ENCODE measurements at regions not wholly inside any gene's neighbourhood (a gene's known extent, or its start where the extent isn't known, plus 50 kb on each side); places are given as distances from the start of the nearest gene placed in this dataset.
"Not testable (repeated sequence)": the region's sequence is repeated elsewhere in the genome, so short reads cannot be mapped to it uniquely, and the experiment has no call there.

DNA sequence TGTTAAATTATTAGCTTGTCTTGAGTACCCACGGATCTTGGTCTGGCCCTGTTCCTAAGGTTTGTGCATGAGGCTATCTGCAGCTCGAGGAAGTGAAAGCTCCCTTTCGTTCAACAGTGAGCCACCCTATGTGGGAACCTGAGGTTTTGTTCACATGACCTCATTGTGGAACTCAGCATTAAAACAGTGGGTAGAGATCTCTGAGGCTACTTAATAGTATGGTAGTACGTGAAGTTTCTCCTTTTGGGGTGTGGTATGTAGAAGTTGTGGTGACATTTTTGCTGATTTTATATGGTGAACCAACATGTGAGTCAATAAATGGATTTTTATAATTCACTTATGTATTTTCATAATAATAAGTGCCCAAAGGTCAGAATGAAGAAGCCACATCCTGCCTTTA, 252.7 kb upstream of the FERD3L start:
- DNase-seq (ENCODE audit: extremely low spot score, insufficient read length, low read depth), result no peak
- peak; percentile 36 for FAIRE-seq

DNA sequence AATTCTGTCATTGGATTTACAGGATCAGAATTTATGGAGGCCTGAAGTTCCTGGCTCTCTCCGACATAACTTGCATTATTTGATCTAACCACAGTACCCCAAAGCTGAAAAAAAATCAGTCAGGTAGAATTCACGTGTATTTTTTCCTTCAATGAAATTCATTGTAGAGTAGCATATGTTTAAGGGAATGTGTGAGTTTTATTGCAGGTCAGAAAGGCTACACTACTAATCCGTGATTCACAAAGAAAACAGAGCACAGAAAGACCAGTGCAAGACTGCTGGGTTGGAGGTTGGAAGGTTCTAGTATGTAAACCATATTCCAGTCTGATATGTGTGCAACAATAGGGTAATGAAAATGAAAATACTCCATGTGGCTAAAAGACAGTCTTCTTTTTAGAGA, 247.0 kb upstream of the FERD3L start:
- DNase-seq (ENCODE audit: extremely low spot score, insufficient read length, low read depth) (no peak), FAIRE-seq (no peak)

DNA sequence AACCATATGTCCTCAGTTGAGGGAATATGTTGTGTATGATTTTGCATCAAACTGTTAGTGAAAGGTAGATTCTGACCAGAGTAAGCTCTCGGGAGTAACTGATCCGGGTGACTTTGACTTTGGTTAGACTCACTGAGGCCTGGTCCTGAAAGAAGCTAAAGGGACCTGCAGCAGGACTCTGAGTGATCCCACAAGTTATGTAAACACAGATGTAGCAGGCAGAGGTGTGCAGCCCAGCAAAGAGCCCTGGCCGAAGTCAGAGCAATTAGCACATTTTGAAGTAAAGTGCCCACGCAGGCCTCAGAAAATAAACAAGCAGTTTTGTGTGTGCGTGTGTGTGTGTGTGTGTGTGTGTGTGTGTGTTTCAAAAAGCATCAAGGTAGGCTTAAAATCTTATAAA, 245.6 kb upstream of the FERD3L start:
- DNase-seq (ENCODE audit: extremely low spot score, insufficient read length, low read depth), result no peak
- no peak for FAIRE-seq

DNA sequence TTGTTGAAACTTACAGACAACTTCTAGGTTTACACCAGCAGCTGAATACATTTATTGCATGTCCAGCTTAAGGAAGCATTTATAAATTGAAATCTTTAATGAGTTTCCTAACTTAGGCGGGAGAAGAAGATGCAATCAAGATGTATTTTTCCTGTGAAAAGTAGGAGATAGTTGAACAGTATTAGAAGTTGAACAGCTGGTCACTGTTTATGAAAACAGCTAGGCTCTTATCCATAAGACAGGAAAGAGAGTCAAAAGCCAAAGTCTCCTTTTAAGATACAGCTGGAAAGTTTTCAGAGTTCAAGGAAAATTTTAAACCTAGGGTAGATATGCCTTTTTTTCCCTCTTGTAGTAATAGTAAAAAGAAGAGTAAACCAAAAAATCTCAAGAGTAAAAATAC, 236.1 kb upstream of the FERD3L start:
- no peak for FAIRE-seq
- no peak for DNase-seq (ENCODE audit: extremely low spot score, insufficient read length, low read depth)

DNA sequence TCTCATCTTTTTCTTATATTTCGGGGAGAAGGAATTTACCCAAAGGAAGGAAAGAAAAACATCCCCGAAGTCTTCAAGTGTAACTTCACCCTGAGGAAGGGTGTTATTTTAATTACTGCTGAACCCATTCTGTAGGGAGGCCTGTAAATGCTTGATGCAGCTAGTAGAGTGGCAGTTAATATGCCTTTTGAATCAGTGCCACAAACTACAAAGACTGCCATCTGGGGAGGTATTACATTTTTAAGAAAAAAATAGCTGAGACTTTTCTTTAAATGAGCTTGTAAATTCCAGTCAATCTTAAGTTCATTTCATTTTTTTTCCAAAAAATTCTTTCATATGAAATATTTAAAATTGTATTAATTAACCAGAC, 233.1 kb upstream of the FERD3L start:
- no peak for FAIRE-seq
- DNase-seq (ENCODE audit: extremely low spot score, insufficient read length, low read depth), result no peak

DNA sequence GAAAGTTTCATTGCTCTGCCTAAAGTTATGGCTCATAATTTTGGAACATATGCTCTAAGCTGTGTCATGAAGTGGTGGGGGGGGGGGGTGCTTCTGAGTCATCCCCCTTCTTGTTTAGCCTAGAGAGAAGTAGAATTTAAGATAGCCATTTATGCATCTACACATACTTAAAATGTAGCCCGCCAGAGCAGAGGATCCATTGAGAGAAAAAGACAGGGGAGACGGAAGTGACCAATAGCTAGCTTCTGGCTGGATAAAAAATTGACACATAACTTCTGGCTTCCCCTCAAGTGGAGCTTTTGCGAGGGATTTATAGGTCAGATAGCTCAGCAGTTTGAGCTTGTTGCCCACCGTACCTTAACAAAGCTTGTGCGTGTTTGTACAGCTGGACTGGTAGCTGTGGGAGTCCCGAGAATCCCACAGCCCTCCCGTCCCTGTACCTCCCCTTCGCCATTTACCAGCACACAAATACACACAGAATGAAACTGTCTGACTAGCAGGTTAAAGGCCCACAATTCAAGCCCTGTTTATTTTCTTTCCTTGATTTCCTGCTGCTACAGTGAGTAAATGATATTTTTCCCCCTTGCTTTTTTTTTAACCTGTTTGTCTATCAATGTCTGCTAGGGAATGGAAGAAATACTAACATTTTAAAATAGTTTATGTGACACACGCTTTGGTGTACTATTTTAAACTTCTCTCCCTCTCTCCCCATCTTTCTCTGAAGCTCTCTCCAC, 232.6 kb upstream of the FERD3L start:
- no peak for DNase-seq (ENCODE audit: extremely low spot score, insufficient read length, low read depth)
- no peak for FAIRE-seq

DNA sequence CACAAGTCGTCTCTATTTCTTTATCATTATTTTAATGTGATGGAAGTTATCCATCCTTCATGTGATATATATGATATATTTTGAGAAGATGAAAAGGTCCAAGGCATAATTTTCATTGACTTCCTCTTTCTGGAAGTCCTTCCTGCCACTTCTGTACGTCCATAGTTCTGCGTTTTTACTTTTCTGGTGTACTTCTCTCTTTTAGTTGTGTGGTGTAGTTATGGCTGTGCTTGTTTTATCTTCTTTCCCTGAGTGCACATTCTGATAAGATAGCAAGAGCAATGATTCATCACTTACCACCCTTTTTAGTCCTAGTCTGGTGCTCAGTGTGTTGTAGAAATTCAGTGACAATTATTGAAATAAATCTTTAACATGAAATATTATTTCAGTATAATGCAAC, 231.3 kb upstream of the FERD3L start:
- DNase-seq (ENCODE audit: extremely low spot score, insufficient read length, low read depth), result no peak
- no peak for FAIRE-seq

DNA sequence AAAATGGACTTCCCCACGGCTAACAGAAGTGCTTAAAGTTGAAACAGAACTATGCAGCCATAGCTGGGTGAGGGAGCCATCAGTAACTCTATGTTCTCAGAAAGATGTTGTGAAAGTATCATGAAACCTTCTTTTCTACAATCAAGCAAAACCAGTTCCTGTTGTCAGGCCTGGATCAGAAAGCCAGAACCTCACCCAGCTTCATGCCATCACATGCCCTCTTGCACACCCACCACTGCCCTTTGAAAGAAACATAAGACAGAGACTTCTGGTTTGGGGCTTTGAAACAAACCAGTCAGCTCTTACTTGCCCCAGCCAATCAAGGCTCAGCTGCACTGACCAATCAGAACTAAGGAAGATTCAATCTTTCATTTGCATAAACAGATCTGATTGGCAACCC, 230.8 kb upstream of the FERD3L start:
- DNase-seq (ENCODE audit: extremely low spot score, insufficient read length, low read depth), result no peak
- no peak for FAIRE-seq

DNA sequence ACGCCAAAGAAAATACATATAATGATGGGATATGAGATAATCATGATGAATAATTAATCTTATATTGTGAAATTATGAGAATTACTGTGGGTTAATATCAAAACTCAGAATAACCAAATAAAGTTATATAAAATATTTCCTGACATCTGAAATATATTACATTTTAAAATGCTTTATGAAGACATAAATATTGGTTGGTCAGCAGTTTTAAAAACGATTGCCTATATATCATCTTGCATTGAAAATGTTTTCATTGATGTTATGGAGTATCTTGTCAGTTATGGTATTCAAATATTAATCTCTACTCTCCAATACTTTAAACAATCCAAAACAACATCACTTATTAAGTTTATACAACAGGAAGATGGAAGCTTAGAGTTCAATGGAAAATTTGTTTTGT, 228.1 kb upstream of the FERD3L start:
- FAIRE-seq (no peak), DNase-seq (ENCODE audit: extremely low spot score, insufficient read length, low read depth) (no peak)

DNA sequence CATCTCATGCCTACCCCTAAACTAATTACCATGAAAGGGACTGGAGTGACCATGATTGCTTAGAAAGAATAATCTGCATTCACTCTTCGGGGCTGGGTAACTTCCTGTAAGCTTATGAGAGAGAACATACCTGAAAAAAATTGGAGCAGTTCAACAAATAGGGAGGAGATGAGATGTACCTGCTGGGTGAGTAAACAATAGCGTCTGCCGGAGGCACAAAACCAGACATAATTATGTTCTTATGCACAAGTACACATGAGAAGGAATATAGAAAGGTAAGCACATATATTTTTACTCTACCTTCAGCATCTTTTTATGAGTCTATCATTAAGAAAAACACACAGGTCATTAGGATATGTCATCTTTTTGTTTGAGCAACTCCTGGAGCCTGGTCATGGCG, 224.6 kb upstream of the FERD3L start:
- FAIRE-seq, result no peak
- DNase-seq (ENCODE audit: extremely low spot score, insufficient read length, low read depth), result no peak

DNA sequence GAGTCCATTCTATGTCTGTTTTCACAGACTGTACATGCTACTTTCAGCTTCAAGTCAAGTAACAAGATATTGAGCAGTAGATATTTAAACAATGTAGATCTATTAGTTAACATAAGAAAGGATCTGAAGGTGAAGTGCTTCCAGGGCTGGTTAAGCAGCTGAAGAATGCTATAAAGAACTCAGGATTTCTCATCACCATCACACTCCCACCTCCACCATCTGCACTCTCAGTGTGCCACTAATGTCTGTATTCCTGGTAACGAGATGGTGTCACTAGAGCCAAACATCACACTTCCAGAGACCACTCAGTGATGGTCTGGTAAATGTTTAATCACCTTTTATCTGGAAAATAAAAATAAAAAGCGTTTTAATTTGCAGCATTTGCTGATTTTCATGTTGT, 224.0 kb upstream of the FERD3L start:
- DNase-seq (ENCODE audit: extremely low spot score, insufficient read length, low read depth), result no peak
- FAIRE-seq, result no peak

DNA sequence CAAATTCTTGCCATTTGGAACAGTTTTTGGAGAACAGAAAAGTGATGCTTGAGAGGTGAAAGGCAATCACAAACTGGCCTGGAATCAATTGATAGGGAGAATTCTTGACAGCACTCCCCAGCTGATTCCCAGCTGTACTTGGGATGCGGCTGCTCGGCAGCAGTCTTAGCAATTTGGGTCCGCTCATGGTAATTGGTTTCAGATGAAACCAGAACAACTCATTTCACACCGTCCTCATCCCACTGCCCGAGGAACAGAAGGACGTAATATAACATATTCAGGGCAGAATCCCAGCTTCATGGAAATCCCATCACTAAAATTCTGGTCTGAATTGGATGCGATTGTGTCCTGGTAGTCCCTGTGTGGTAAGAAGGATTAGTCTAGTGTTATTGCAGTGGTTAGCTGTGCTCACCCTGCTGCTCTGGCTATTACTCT, 223.3 kb upstream of the FERD3L start:
- no peak for FAIRE-seq
- no peak for DNase-seq (ENCODE audit: extremely low spot score, insufficient read length, low read depth)

DNA sequence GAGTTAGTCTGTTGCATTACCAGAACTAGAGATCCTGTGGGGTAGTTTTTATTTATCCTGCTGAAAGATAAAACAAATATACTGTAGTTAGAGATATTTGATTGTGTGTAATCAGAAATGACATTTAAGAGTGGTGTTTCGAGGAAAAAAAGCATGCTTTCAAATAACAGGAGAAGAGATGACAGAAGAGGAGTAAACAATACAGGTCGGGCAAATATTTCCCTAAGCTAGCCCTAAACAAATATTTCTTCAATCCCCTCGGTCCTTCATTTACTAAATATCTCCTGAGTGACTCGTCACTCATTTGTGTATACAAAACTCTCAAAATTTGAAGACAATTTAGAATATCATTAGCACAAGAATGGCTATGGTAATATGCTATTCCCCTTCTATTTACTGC, 219.7 kb upstream of the FERD3L start:
- DNase-seq (ENCODE audit: extremely low spot score, insufficient read length, low read depth), result no peak
- no peak for FAIRE-seq

DNA sequence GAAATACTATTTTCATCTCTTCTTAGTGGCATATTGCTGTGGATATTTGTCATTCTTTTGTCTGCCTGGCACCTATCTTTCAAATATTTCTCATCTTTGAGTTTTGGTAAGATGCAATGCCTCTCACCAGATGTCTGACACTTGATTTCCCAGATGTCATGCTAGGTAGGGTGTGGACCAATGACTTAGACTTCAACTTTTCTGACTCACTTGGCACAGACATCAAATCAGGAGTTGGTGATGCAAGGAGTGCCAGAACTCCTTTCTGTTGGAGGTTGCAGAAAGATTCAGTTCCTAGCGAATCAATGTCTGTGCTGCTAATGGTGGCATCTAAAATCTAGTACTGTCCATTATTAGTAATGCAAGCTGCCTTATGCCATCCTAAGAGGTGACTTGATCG, 216.9 kb upstream of the FERD3L start:
- DNase-seq (ENCODE audit: extremely low spot score, insufficient read length, low read depth) (no peak), FAIRE-seq (no peak)

DNA sequence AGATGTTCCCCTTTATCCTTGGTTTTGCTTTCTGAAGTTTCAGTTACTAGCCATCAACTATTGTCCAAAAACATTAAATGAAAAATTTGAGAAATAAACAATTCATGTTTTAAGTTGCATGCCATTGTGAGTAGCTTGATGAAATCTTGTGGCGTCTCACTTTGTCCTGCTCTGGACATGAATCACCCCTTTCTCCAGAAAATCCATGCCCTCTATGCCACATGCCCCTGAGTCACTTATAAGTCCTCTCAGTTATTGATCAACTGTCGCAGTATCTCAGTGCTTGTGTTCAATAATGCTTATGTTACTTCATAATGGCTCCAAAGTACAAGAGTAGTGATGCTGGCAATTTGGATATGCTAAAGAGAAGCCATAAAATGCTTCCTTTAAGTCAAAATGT, 208.0 kb upstream of the FERD3L start:
- DNase-seq (ENCODE audit: extremely low spot score, insufficient read length, low read depth) (no peak), FAIRE-seq (no peak)

DNA sequence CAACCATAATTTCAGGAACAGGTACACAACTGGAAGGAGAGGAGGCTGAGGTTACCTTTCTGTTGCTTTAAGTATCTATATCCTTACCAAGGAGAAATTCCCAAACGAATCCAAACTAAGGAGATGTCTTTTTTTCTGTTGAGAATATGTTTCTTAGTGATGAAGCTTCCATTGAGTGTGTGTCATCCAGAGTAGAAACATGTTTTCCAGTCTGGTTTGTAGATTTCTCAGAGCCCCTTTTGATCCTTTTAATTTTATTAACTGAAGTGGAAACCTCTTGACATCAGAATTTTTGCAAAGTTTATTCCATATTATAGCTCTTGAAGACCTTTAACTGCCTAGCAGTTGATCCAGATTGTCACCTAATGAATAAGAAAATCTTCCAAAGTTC, 207.1 kb upstream of the FERD3L start:
- FAIRE-seq, result no peak
- DNase-seq (ENCODE audit: extremely low spot score, insufficient read length, low read depth), result no peak

DNA sequence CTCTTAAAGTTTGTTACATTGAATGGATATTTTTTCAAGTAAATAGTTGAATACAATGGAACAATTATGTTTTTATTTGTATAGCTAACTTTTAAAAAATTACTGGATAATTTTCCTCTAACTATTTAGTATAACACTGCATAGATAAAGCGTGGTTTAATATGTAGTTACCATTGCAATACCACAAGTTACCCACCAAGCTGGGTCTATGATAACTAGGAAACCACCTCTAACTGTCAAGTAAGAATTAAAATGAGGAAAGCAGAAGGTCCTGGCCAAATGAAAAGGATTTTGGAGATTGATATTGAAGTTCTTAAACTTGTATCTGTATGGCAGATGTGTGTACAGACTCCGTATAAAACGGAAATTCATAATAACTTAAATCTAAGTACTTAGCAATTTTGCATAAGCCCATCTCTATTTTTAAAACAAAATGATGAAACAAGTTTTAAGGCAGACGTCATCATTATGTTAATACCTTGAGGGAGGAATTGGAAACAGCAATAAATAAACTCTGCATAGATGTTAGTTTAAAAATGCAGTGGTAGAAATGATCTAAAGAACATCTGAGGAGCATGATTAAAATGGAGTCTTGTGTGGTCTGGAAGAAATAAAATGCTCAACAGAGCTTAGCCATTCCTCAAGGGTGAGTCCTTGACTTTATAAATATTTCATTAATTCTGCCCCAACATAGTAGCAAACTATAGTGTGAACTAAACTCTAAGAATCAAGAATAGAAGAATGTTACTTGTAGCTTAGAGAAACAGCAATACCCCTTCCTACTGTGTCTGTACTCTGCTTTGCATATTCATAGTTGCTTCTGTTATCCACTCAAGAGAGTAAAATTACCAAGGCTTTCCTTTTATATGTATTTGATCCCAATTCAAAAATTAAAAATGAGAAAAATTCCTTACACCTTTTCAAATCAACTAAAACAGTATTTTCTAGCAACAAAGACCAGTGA, 206.4 kb upstream of the FERD3L start:
- FAIRE-seq (no peak), DNase-seq (ENCODE audit: extremely low spot score, insufficient read length, low read depth) (no peak)

DNA sequence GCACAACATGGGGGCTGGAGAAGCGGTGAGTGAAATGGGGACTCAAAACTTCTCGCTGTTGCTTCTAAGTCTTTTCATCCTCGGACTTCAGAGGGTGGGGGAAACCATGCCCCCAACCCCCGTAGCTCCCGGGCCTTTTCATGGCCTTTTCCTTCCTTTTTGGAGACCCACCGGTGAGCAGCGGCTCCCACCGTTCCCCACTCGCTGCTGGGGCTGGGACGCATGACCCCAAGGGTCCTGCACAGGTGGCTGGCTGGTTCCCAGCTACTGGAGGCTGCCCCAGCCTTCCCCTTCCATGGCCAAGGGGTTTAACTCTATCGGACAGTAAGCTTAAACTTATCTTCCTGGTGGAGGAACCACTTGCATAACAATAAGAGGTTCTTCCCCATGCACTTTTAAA, 194.3 kb upstream of the FERD3L start:
- no peak for DNase-seq (ENCODE audit: extremely low spot score, insufficient read length, low read depth)
- no peak for FAIRE-seq

DNA sequence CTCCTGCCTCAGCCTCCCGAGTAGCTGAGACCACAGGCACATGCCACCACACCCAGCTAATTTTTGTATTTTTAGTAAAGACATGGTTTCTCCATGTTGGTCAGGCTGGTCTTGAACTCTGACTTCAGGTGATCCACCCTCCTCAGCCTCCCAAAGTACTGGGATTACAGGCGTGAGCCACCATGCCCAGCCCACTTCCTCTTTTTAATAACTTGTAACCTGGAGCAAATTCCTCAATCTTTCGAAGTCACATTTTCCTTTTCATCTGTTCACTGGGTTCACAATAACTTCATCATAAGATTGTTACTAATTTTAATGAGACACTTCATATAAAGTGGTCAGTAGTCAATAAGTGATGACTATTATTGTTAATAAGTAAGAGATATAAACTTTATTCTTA, 193.3 kb upstream of the FERD3L start:
- DNase-seq (ENCODE audit: extremely low spot score, insufficient read length, low read depth); FAIRE-seq: not testable (repeated sequence)

DNA sequence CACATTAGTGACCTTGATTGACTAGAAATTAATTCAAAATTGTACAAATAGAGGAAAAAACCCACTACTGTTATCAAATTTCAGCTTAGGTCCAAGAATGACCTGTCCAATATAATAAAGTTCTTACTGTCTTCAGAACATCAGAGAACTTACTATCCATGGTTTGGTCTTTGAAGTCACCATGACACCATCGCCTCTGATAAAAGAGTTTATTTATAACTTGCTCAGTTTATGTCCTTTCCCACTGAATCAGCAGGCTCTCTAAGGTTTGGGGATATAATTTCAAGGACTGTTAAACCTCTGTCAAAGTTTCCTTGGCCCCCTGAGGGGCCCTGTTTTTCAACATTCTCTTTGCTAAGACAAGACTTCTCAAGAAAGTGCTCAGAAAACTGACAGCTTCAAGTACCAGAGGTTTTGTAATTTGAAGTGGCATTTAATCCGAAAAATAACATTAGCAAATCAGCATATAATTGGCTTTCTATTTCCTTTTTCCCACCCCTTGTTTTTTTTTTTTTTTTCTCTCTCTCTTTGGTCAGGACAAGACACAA, 191.7 kb upstream of the FERD3L start:
- FAIRE-seq, result no peak
- no peak for DNase-seq (ENCODE audit: extremely low spot score, insufficient read length, low read depth)

DNA sequence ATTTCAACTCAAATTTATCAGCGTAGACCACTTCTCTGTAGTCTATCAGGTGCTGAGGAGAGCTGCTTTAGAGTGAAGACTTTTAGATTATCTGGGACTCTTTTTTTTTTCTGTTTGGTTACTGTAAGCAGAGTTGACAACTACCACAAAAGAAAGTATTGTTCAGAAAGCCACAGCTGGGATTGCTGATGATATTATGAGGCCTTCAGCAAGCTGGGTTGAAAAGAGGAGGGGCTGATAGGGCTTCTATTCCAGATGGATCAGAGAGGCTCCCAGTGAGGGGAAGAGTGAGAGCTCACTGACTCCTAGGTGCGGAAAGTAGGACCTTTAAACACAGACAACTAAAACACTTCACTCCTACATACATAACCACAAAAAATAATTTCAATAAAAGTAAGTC, 188.5 kb upstream of the FERD3L start:
- DNase-seq (ENCODE audit: extremely low spot score, insufficient read length, low read depth) (no peak), FAIRE-seq (no peak)
